ENCODE measurements at regions not wholly inside any gene's neighbourhood (a gene's known extent, or its start where the extent isn't known, plus 50 kb on each side); places are given as distances from the start of the nearest gene placed in this dataset.

DNA sequence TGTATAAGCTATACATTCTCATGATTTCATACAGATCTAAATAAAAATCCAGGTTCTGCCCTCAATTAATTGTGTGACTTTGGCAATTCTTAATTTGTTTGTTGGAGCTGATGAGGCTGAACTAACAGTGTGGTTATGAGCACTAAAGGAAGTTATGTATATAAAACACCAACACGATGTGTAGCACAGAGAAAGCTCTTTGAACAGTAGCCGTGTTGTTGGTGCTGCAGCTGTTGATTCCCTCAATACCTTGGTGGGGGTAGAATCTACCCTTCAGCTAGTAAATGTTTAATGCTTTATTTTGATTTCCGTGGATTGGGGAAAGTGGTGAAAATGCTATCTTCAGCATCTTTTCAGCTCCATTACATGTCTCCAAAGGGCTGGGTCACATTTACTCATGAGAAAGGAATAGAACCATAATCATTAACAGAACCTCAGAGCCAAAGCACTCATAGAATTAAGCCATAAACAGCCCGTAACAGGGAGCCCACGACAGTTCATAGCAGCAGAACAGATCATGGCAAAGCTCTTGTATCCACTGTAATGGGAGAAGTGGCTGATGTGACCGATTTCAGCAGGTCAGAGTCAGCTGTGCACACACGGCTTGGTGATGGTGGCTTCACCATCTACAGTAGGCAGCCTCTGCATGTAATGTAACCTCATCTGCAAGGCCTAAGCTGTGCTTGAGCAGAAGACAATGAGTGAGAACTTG is 332.7 kb downstream of the DIRAS2 start:
- Histone ChIP-seq H3K9ac (ENCODE audit: low read length) (no peak overlapping the region), H3K4me3 (ENCODE audit: low read depth, low read length, poor library complexity, severe bottlenecking) (no peak overlapping the region), H3K4me2 (ENCODE audit: low read length) (no peak overlapping the region), H3K79me2 (ENCODE audit: insufficient read depth, low read length) (no peaks in the 10 kb centered on the region), H3K4me1 (ENCODE audit: insufficient read depth, low read length, severe bottlenecking) (no peaks in the 10 kb centered on the region), H4K20me1 (ENCODE audit: insufficient read depth, low read length) (no peaks in the 10 kb centered on the region), H3K27ac (ENCODE audit: low read depth, low read length, poor library complexity, severe bottlenecking) (no peak overlapping the region), H2AFZ (ENCODE audit: low read length) (no peak overlapping the region), H3K9me3 (ENCODE audit: low read length) (no peaks in the 10 kb centered on the region), H3K9me2 (ENCODE audit: low read depth, low read length) (no peaks in the 10 kb centered on the region), H3K36me3 (ENCODE audit: insufficient read depth, low read length) (no peaks in the 10 kb centered on the region), H3F3A (ENCODE audit: insufficient read depth, low read length) (no peaks in the 10 kb centered on the region), H3K27me3 (ENCODE audit: insufficient read depth, low read length) (no peaks in the 10 kb centered on the region)
- TF ChIP-seq, protein P1, sequence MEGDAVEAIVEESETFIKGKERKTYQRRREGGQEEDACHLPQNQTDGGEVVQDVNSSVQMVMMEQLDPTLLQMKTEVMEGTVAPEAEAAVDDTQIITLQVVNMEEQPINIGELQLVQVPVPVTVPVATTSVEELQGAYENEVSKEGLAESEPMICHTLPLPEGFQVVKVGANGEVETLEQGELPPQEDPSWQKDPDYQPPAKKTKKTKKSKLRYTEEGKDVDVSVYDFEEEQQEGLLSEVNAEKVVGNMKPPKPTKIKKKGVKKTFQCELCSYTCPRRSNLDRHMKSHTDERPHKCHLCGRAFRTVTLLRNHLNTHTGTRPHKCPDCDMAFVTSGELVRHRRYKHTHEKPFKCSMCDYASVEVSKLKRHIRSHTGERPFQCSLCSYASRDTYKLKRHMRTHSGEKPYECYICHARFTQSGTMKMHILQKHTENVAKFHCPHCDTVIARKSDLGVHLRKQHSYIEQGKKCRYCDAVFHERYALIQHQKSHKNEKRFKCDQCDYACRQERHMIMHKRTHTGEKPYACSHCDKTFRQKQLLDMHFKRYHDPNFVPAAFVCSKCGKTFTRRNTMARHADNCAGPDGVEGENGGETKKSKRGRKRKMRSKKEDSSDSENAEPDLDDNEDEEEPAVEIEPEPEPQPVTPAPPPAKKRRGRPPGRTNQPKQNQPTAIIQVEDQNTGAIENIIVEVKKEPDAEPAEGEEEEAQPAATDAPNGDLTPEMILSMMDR (IDR thresholded peaks at IDR 0.05; ENCODE audit: low read length), result no peak
- TF ChIP-seq EZH2 (IDR thresholded peaks at IDR 0.05; ENCODE audit: borderline replicate concordance, low read length), result no peak

DNA sequence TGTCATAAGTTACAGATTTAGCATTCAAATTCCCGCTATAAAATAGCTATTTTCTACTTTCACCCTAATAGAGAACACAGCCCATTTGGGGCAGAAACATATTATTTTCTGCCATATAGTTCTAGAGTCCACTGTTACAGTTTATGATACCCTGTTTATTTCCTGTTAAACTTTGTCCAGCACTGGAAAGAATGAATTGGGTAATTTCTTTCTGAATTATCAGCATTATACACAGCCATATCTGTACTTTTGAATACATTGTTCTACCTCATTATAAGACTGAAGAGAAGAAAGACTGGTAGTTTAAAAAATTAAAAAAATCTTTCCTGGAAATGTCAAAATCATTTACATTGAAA is 332.1 kb downstream of the DIRAS2 start:
- TF ChIP-seq, protein P1 (IDR thresholded peaks at IDR 0.05; ENCODE audit: low read length), result no peak
- no peak for TF ChIP-seq EZH2 (IDR thresholded peaks at IDR 0.05; ENCODE audit: borderline replicate concordance, low read length)

DNA sequence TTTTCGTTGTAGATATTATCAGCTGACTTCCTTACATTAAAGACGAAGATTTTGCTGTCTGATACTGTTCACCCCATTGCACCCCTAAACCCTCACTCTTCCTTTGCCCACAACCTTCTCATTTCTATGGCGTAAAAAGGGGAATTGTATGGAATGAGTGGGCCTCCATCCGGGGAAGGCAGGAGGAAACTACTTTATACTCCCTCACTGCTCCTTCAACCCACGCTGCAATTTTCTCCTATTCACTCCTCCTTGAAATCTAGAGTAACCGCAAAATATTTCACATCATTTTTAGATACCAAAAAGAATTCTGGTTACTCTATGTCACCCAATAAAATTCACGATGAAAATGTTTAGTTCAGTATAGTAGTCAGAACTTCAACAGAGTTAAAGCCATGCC is 330.8 kb downstream of the DIRAS2 start:
- no peaks in the 10 kb centered on the region for H3K9me3 ChIP-seq (ENCODE audit: low read length)
- H3K4me2 ChIP-seq (ENCODE audit: low read length), result no peak overlapping the region
- H3K27me3 ChIP-seq (ENCODE audit: insufficient read depth, low read length), result no peaks in the 10 kb centered on the region
- H2AFZ ChIP-seq (ENCODE audit: low read length), result no peak overlapping the region
- H3K4me1 ChIP-seq (ENCODE audit: insufficient read depth, low read length, severe bottlenecking), result no peaks in the 10 kb centered on the region
- H3K4me3 ChIP-seq (ENCODE audit: low read depth, low read length, poor library complexity, severe bottlenecking), result no peak overlapping the region
- no peak overlapping the region for H3K9ac ChIP-seq (ENCODE audit: low read length)
- H3K79me2 ChIP-seq (ENCODE audit: insufficient read depth, low read length), result no peaks in the 10 kb centered on the region
- H3K27ac ChIP-seq (ENCODE audit: low read depth, low read length, poor library complexity, severe bottlenecking), result no peak overlapping the region
- TF ChIP-seq, protein P1 (IDR thresholded peaks at IDR 0.05; ENCODE audit: low read length), result no peak
- TF ChIP-seq EZH2 (IDR thresholded peaks at IDR 0.05; ENCODE audit: borderline replicate concordance, low read length), result no peak
- H3K9me2 ChIP-seq (ENCODE audit: low read depth, low read length), result no peaks in the 10 kb centered on the region
- H4K20me1 ChIP-seq (ENCODE audit: insufficient read depth, low read length), result no peaks in the 10 kb centered on the region
- no peaks in the 10 kb centered on the region for H3F3A ChIP-seq (ENCODE audit: insufficient read depth, low read length)
- H3K36me3 ChIP-seq (ENCODE audit: insufficient read depth, low read length), result no peaks in the 10 kb centered on the region

More for the DNA sequence above, 332.1 kb downstream of the DIRAS2 start:
- Histone ChIP-seq H3K27me3 (ENCODE audit: insufficient read depth, low read length) (no peaks in the 10 kb centered on the region), H3K79me2 (ENCODE audit: insufficient read depth, low read length) (no peaks in the 10 kb centered on the region), H3K9me3 (ENCODE audit: low read length) (no peaks in the 10 kb centered on the region), H3K4me3 (ENCODE audit: low read depth, low read length, poor library complexity, severe bottlenecking) (no peak overlapping the region), H3F3A (ENCODE audit: insufficient read depth, low read length) (no peaks in the 10 kb centered on the region), H4K20me1 (ENCODE audit: insufficient read depth, low read length) (no peaks in the 10 kb centered on the region), H3K9ac (ENCODE audit: low read length) (no peak overlapping the region), H3K4me1 (ENCODE audit: insufficient read depth, low read length, severe bottlenecking) (no peaks in the 10 kb centered on the region), H3K27ac (ENCODE audit: low read depth, low read length, poor library complexity, severe bottlenecking) (no peak overlapping the region), H3K9me2 (ENCODE audit: low read depth, low read length) (no peaks in the 10 kb centered on the region), H3K36me3 (ENCODE audit: insufficient read depth, low read length) (no peaks in the 10 kb centered on the region), H3K4me2 (ENCODE audit: low read length) (no peak overlapping the region), H2AFZ (ENCODE audit: low read length) (no peak overlapping the region)

All from OCI-LY1 (cell line).